T47D (cell line): ENCODE measurements at regions not wholly inside any gene's neighbourhood (a gene's known extent, or its start where the extent isn't known, plus 50 kb on each side); places are given as distances from the start of the nearest gene placed in this dataset.

Experiments
- DNase-seq, 2 experiments: peaks; one replicate each; pipeline versions ENCODE4 v3.0.0 to v3.0.0-alpha.2; 2011 to 2012; ENCODE audit warnings: low read depth in 1 of 2, low spot score in 1 of 2
- JUND ChIP-seq: IDR thresholded peaks from 2 replicates; pipeline ENCODE4 v1.6.1; 2012; ENCODE audit warnings: low read depth
- in situ Hi-C: cut with HindIII; loops from 2 replicates; pipeline ENCODE4 v1.10.0; 2016; ENCODE audit warnings: low sequenced_read_pairs, low pct_unique_long_range_greater_than_20kb

DNA sequence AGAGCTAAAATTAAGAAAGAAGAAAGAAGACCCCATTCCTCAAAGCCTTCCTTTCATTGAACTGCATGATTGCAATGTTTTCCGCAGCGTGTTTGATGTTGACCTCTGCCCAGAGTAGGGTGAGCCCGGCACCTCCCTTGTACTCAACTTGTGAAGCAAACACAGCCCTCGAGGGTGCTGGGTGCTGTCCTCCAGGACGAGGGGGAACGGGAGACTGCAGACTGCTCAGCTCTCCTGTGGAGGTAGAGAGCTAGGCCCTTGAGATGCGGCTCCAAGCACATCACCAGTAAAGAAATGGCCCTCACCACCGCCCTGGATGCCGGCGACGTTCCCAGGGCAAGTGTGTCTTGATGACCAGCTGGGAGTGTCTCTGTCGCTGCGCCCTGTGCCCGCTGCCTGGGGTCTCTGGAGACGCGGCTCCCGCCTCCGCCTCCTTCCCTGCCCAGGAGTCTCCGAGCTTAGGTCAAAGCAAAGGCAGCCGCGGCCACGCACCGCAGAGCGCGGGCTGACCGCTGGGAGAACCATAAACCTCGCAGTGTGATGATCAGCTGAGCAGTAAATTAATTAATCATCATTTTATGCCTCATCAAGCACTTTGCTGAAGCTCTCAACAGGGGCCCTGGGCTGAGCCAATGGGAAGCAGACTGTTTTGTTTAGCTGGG is 108.7 kb downstream of the IRX2 start:
- in situ Hi-C loops: no loop called here

DNA sequence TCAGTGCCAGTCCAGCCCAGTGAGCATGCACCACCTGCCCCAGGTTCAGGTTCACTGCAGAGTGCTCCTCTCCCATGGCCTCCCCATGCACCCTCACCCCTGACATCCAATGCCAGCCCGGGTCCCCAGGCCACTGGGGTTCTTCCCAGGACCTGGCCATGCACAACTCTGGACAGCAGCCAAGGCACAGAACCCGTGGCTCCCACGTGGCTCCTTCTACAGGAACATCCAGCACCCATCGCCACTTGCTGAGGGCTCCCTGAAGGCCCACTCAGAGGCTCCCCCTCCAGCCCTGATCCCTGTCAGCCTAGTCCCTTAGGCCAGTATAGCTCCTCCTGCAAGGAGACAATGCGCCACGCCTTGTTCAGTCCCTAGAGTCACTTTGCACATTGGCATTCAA is 110.8 kb downstream of the IRX2 start:
- in situ Hi-C loops: no loop called here

More for the DNA sequence above, 108.7 kb downstream of the IRX2 start:
- DNase-seq: no peak
- TF ChIP-seq JUND: no peak

DNA sequence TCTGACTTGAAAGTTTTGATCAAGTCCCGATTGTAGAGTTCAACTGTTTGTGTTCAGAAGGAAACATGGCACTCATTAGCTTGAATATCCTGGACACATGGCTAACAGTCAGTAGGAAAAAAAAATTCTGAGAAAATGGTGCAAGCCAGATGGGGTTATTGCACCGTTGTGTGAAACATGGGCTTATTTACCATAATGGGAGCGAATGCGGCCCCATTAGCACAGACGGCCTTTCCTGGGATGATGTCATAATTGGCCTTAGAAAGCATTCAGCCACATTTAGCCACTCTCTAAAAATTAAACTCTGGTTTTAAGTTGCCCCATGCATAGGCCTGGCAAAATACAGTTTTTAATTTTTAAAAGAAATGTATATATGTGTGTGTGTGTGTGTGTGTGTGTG is 112.1 kb downstream of the IRX2 start:
- in situ Hi-C loops: no loop called here
- DNase-seq: no peak
- TF ChIP-seq JUND: no peak

More for the DNA sequence above, 110.8 kb downstream of the IRX2 start:
- DNase-seq: no peak
- TF ChIP-seq JUND: no peak

- in situ Hi-C loops: no loop called here
- TF ChIP-seq JUND: no peak
- peak in 1 of 2 experiments; percentile 13 for DNase-seq
Observed at GRCh38 chr5:2634399-2635176, 116.9 kb downstream of the IRX2 start.

- DNase-seq: peak in 1 of 2 experiments; percentile 4
- in situ Hi-C loops: no loop called here
- TF ChIP-seq JUND: no peak
Observed at GRCh38 chr5:2633992-2634391, 117.5 kb downstream of the IRX2 start.

- TF ChIP-seq JUND: no peak
- no peak for DNase-seq
- in situ Hi-C loops: no loop called here
Observed at GRCh38 chr5:2631758-2632157, 119.7 kb downstream of the IRX2 start.

GRCh38 chr5:2629045-2629444 is 122.4 kb downstream of the IRX2 start:
- DNase-seq: no peak
- TF ChIP-seq JUND: no peak
- in situ Hi-C loops: no loop called here

DNA sequence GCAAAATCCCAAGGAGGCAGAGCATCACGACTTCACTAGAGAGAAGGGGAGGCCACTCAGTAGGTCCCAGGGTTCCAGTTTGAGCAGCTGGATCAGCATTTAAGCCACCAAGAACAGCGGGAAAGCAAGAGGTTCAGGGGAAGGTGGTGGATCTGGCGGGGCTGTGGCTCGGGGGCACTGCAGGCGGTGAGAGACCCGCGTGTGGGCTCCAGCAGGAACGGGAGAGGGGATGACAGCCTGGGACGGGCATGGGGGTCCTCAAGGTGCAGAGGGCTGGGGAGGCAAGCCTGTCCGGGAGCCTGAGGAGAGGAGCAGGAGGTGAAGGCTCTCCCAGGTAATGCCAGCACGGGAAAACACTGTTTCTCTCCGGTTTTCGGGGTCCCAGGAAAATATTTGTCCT is 123.6 kb downstream of the IRX2 start:
- in situ Hi-C loops: no loop called here
- no peak for TF ChIP-seq JUND
- no peak for DNase-seq

DNA sequence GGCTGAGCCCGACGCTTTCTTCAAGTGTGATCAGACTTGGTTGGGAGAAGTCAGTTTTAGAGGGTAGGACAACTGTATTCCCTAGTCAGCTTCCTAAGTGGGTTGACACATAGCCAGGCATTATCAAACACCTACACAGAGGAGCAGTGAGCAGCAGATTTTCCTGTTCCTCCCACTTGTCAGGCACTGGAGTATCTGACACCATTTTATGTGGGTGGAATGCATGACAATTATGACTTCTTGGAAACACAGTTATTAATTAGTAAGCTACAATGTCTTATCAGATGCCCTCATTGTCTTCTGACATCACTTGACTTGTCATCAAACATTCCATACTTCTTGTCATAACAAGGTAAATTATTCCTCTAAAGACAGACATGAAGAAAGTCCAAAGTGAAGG is 124.9 kb downstream of the IRX2 start:
- DNase-seq: no peak
- in situ Hi-C loops: no loop called here
- no peak for TF ChIP-seq JUND

DNA sequence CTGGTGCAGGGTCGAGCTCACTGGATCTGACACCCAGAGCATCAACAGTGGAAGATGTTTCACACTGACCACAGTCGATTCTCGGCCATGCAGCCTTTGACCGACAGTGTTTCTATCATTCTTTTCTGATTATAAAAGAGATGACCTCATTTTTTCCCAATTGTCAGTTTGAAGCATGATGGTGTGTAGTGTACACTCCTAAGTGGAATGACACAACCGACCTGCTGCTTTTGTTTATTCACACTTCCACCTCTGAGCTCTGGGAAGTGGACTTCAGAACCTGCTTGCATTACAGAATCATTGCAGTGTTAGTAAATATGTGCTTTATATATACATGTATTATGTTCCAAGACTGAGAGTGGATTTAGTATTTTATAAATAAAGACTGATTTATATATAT is 128.6 kb downstream of the IRX2 start:
- in situ Hi-C loops: no loop called here
- DNase-seq: no peak
- no peak for TF ChIP-seq JUND

DNA sequence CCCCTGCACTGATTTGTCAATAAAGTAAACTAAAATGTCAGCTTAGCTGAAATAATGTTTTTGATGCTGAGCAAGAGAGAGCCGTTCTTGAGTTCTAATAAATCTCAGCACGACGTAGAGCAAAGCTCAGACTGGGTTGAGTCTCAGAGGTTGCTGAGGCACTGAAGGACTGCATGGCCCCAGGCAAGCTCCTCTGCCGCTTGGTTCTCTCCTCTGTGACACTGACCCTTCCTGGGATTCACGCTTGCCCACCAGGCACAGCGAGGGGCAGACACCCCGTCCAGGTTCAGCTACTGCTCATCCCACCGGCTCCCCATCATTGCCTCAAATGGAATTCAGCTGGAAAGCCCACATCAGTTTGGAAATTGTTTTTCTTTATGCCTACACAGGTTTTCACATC is 129.8 kb downstream of the IRX2 start:
- no peak for TF ChIP-seq JUND
- in situ Hi-C loops: no loop called here

GRCh38 chr5:2619216-2619615 is 132.3 kb downstream of the IRX2 start:
- in situ Hi-C loops: no loop called here
- DNase-seq: no peak
- TF ChIP-seq JUND: no peak

More for the DNA sequence above, 129.8 kb downstream of the IRX2 start:
- no peak for DNase-seq

GRCh38 chr5:2617461-2617860 is 134.0 kb downstream of the IRX2 start:
- in situ Hi-C loops: no loop called here
- no peak for TF ChIP-seq JUND

GRCh38 chr5:2615917-2616316 is 135.6 kb downstream of the IRX2 start:
- DNase-seq: no peak

More at GRCh38 chr5:2617461-2617860, 134.0 kb downstream of the IRX2 start:
- no peak for DNase-seq

More at GRCh38 chr5:2615917-2616316, 135.6 kb downstream of the IRX2 start:
- in situ Hi-C loops: no loop called here
- TF ChIP-seq JUND: no peak
